ENCODE measurements at regions not wholly inside any gene's neighbourhood (a gene's known extent, or its start where the extent isn't known, plus 50 kb on each side); places are given as distances from the start of the nearest gene placed in this dataset.

GRCh38 chr15:87722941-87723691 is 533.4 kb downstream of the NTRK3 start:
- ChIA-PET RAD21 (ENCODE audit: low non-redundant PET in 1 of 2, low total read pairs in 2 of 2, uncharacterized antibody in 2 of 2, unreplicated experiment in 2 of 2) (no interaction called here), CTCF (no interaction called here), POLR2A (no interaction called here)
- no peak overlapping the region for H3K4me3 ChIP-seq (replicated peaks in 1 of 2; ENCODE audit: low read depth in 1 of 2, low read length in 2 of 2)
- ATAC-seq (no peak), DNase-seq (ENCODE audit: low read depth, low spot score) (no peak)
- H3K4me1 ChIP-seq (ENCODE audit: control insufficient read depth in 1 of 2, insufficient read depth in 2 of 2, low read length in 2 of 2): no peaks in the 10 kb centered on the region
- H3K27me3 ChIP-seq (ENCODE audit: insufficient read depth, low read length): no peaks in the 10 kb centered on the region
- no peaks in the 10 kb centered on the region for H3K9me2 ChIP-seq (ENCODE audit: insufficient read depth)
- H3K4me2 ChIP-seq (ENCODE audit: low read length): no peak overlapping the region
- TF ChIP-seq ATF3 (IDR thresholded peaks at IDR 0.05) (no peak), EZH2phosphoT487 (IDR thresholded peaks at IDR 0.05; ENCODE audit: borderline replicate concordance) (no peak), ZBTB33 (IDR thresholded peaks at IDR 0.05; ENCODE audit: extremely low read depth, insufficient replicate concordance, low read length) (no peak), TCF7L2 (IDR thresholded peaks at IDR 0.05; ENCODE audit: borderline replicate concordance, extremely low read depth, insufficient read depth, insufficient read length) (no peak), ZNF274 (IDR thresholded peaks at IDR 0.05; ENCODE audit: low read depth, low read length) (no peak), ELF1 (IDR thresholded peaks at IDR 0.05; ENCODE audit: borderline replicate concordance, low read depth) (no peak), FOSL1 (IDR thresholded peaks at IDR 0.05; ENCODE audit: low read depth) (no peak), CBX3 (IDR thresholded peaks at IDR 0.05; ENCODE audit: low read depth) (no peak), SP1 (IDR thresholded peaks at IDR 0.05; ENCODE audit: low read depth) (no peak), YY1 (IDR thresholded peaks at IDR 0.05; ENCODE audit: extremely low read depth, insufficient replicate concordance, low read depth, low read length) (no peak), EZH2 (IDR thresholded peaks at IDR 0.05) (no peak), RAD21 (IDR thresholded peaks at IDR 0.05; ENCODE audit: low read depth) (no peak), JUND (IDR thresholded peaks at IDR 0.05) (no peak), CTCF (IDR thresholded peaks at IDR 0.05 in 2 of 3, conservative IDR thresholded peaks at IDR 0.05 in 1 of 3; ENCODE audit: borderline replicate concordance in 1 of 3, insufficient read depth in 1 of 3, low read depth in 2 of 3, low read length in 2 of 3) (no peak), CEBPB (IDR thresholded peaks at IDR 0.05; ENCODE audit: low read depth) (no peak), EGR1 (IDR thresholded peaks at IDR 0.05; ENCODE audit: low read depth) (no peak)
- intact Hi-C loops (cut with micrococcal nuclease): no loop called here
- no peak overlapping the region for H3K27ac ChIP-seq (ENCODE audit: low read depth, low read length)
- no peaks in the 10 kb centered on the region for H3K36me3 ChIP-seq (ENCODE audit: control insufficient read depth in 1 of 2, insufficient read depth in 2 of 2, low read length in 2 of 2)
- H4K20me1 ChIP-seq (ENCODE audit: insufficient read depth): no peaks in the 10 kb centered on the region
- H3K9me3 ChIP-seq (ENCODE audit: control insufficient read depth in 1 of 2, insufficient read depth in 1 of 2, low read depth in 1 of 2, low read length in 2 of 2): peaks cover 8 to 10% of the 10 kb centered on the region in 2 experiments; a peak in 2 of 4 replicates
- no peak overlapping the region for H3K9ac ChIP-seq (ENCODE audit: low read length)
- H3K79me2 ChIP-seq (ENCODE audit: insufficient read depth, low read length): no peaks in the 10 kb centered on the region
- no TSS peak for BruUV-seq (replicated peaks)
- H2AFZ ChIP-seq (ENCODE audit: low read depth, low read length, poor library complexity, severe bottlenecking): no peak overlapping the region
